Activated CD8-positive, alpha-beta memory T cell treated with anti-CD3 and anti-CD28 coated beads, Interleukin-2, amount 50 U/mL, for 4 hours (primary cell): ENCODE measurements at regions not wholly inside any gene's neighbourhood (a gene's known extent, or its start where the extent isn't known, plus 50 kb on each side); places are given as distances from the start of the nearest gene placed in this dataset.

Source experiments
- DNase-seq: peaks from one replicate; pipeline ENCODE4 v3.0.0-alpha.2; 2020

DNA sequence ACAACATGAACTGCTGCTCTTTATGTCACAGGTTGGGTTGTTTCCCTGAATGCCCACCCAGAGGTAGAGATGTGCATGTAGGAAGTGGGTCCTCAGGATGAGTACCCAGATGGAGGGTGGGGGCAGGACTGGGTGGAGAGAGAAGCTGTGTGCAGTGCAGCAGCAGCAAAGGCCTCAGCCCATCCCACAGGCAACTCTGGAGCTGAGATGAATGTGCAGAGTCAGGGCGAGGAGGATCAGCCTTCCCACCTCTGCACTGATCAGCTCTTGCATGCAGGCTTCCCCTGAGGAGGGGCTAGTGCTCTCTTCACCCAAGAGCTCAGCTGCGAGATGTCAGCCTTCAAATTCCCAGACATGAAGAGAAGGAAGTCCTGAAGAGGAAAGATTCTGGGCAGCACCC, 326.2 kb upstream of the RAB6C start:
- no peak for DNase-seq

GRCh38 chr2:129654331-129654730, 325.1 kb upstream of the RAB6C start:
- no peak for DNase-seq

- no peak for DNase-seq
Measured at GRCh38 chr2:129656081-129656598, 323.3 kb upstream of the RAB6C start.

GRCh38 chr2:129658430-129658829, 321.0 kb upstream of the RAB6C start:
- no peak for DNase-seq

DNA sequence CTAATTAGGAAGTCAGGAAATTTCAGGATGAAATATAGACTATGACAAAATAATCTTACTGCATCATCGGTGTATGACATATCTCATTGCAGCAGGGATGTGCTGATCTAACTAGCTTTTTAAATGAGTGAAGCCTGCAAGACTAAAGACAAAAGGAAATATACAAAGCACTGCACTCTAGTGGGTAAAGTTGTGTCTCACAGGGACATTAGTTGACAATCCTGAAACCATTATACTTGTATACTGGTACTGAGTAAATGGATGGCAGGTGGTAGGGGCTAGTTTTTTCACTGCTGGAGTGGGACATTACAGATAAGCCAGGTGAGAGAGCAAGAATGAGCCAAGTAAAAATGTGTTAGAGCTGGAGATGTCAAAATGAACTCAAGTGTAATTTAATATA, 317.5 kb upstream of the RAB6C start:
- no peak for DNase-seq

DNA sequence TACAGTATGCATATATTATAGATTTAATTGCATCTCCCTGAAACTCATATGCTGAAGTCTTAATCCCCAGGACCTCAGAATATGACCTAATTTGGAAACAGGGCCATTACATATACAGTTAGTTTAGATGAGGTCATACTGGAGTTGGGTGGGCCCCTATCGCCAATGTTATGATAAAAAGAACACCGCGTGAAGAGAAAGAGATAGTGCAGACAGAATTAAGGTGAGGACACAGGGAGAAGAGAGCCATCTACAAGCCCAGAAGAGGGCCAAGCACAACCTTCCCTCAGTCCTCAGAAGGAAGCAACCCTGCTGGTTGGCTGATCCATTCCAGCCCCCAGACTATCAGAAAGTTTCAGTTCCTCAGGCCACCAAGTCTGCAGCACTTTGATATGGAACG, 311.9 kb upstream of the RAB6C start:
- no peak for DNase-seq

DNA sequence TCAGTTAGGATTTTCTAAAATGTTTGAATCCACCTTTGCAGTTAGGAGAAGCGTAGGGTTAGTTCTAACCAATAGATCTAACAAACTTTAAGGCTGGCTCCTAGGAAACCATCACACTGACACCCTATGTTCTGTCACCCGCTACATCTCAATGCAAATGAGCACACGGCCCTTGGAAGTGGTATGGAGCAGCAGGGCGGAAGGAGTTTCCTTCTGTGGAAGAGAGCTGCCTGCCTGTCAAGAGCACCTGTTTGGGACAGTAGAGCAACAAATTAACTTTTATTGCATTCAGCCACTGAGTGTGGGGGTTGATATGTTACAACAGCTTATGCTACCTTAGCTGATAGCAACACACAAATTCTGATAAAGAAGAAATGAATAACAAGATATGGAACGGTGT, 306.9 kb upstream of the RAB6C start:
- DNase-seq = no peak

- DNase-seq = no peak
Measured at GRCh38 chr2:129673234-129673633, 306.2 kb upstream of the RAB6C start.

GRCh38 chr2:129673847-129674711, 305.4 kb upstream of the RAB6C start:
- no peak for DNase-seq

DNA sequence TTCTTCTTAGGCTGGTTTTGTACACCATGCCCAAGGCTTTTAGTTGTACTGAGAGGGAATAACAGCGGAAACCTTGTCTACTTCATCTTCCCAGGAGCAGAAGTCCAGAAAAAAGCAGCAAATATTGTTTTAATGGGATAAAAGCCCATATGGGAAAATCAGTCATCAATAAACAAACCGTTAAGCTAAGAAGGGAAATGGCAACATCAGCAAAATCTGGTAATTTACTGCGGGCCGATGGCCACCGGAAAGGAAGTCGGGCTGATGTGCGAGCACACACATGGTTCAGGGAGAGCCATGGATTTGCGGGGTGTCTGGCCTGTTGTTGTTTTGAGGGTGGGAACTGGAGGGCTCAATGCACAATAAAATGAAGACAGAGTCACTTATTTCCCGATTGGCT, 300.7 kb upstream of the RAB6C start:
- no peak for DNase-seq

DNA sequence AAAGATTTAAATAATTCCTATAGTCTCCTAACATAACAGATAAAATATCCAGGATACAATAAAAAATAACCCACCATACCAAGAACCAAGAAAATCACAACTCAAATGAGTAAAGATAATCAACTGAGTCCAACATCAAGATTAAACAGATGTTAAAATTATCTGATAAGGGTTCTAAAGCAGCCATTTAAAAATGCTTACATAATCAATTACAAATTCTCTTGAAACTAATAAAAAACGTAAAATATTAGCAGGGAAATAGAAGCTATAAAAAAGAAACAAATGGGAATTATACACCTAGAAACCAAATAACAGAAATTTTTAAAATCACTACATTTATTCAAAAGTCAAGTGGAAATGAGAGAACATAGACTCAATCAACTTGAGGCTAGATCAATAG, 297.7 kb upstream of the RAB6C start:
- DNase-seq = no peak

DNA sequence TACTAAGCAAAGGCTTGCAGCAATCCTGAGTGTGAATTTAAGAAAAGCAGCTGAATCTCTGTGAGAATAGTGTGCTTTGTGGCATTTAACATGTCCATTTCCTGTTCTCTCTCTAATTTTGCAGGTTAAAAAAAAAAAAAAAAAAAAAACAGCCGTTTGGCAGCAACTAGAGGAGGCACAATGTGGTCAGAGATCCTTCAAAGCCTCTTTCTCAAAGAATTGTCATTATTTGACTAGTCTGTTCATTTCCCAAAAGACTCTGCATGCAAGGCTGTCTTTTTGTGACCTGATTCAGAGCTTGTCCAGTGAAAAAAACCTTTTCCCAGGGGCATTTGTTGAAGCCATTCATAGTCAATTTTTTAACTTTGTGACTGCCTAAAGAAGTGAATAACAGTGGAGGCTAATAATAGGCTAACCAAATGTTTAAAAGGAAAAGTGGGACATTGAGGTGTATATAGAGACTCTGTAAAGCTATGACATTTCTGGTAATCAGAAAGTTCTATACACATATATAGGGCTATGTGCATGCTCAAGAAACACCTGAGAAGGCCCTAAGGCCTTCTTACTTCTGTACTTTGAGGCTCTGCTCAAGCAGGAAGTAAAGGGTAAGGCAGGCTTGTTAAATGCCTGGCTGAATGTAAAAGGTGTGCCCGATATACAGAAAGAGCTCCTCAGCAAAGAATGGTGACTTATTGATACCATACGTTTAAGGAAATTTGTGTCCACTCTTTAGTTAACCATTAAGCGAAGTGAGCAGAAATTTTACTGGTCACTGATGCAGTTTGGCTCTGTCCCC, 289.6 kb upstream of the RAB6C start:
- DNase-seq = no peak

DNA sequence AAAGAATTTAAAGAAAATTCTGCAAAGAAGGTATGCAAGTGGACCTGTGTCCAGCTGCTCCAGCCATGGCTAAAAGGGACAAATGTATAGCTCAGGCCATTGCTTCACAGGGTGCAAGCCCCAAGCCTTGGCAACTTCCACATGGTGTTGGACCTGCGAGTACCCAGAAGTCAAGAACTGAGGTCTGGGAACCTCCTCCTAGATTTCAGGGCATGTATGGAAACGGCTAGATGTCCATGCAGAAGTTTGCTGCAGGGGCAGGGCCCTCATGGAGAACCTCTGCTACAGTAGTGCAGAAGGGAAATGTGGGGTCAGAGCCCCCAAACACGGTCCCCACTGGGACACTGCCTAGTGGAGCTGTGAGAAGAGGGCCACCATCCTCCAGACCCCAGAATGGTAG, 284.0 kb upstream of the RAB6C start:
- DNase-seq = no peak

DNA sequence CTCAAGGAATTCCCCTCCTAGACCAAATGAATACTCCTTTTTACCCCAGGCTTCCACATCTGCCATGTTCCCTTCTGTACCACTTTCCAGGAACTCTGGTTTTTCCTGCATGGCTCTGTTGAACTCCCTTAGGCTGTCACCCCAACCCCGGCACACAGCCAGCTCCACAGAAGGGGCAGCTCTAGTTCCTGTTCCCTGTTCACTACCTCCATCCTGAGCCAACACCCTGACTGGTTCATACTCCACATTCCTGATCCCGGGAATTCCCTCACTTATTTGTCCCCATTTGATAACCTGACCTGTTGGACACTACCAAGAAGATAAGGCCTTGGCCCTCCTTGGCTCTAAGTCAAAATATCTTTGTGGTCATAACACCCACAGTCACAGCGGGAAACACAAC, 280.9 kb upstream of the RAB6C start:
- DNase-seq = no peak

DNA sequence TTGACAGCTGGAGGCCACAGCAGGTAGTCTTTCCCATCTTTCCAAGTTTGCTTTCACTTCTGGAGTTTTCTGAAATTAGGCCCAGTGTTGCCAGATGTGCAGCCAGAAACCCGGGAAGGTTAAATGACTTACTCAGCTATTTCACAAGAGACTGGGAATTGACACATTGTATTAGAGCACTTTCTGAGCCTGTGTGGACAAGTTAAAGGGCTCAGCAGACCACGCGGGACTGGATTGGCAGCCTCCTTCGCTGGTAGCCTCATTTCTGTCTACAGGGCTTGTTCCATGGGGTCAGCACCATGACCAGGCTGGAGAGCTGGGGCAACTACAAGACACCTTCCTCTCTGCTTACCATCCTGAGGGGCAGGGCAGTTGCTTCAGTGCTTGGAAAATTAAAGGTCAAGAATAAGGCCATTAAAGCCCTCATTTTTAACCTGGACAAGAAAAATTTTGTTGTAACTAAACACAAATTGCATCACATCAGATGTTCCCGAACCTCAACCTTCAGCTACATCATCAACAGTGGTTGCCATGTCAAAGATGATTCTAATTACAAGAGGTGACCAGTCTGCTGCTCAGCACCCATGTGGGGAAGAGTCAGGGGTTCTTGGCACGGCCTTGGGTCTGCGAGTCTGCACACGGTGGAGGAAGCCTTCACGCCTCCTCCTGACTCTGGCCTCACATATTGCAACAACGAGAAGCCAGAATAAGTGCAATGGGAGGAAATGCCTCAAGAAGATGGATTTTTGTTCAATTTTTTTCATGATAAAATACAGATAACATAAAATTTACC, 279.5 kb upstream of the RAB6C start:
- no peak for DNase-seq

DNA sequence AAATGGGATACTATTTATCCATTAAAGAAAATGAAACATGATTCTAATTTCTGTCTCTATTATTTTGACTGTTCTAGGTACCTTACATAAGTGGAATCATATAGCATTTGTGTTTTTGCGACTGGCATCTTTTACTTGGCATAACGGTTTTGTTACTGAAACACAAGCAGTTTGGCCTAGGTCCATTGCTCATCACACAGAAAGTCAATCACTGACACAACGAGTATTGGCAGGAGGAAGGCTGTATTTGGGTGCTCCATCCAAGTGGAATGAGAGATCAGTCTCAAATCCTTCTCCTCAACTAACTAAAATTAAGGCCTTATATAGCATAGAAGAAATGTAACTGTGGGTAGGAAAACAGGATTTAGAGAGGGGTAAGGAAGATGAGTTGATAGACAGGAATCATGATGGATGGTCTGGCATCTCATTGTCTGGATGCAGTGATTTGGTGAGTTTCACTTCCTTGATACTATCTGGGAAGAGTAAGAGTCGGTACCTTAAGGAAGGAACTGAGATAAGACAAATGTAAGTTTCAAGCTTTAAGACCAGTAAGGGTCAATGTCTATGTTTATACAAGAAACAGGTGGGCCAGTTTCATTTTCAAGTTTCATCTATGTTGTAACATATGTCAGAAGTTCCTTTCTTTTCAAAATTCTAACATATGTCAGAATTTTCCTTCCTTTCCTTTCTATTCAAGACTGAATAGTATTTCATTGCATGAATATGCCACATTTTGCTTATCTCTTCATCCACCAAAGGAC, 276.9 kb upstream of the RAB6C start:
- DNase-seq = no peak

DNA sequence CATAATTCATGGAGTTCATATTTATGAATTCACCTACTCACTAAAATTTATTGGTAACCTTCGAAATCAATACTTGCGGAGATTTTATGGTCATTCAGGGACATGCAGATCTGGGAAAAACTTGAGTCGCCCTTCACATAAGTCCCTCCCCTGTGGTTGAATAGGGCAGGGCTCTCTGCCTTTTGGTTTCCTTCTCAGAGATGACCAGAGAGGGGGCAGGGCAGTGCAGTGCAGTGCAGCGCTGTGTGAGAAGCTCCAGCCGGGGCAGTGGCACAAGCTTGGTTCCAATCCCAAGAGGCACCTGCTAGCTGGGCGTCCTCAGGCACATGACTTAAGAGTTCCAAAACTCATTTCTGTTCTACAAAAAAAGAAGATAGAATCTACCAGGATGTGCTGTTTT, 274.4 kb upstream of the RAB6C start:
- no peak for DNase-seq

GRCh38 chr2:129707800-129708199, 271.7 kb upstream of the RAB6C start:
- no peak for DNase-seq

DNA sequence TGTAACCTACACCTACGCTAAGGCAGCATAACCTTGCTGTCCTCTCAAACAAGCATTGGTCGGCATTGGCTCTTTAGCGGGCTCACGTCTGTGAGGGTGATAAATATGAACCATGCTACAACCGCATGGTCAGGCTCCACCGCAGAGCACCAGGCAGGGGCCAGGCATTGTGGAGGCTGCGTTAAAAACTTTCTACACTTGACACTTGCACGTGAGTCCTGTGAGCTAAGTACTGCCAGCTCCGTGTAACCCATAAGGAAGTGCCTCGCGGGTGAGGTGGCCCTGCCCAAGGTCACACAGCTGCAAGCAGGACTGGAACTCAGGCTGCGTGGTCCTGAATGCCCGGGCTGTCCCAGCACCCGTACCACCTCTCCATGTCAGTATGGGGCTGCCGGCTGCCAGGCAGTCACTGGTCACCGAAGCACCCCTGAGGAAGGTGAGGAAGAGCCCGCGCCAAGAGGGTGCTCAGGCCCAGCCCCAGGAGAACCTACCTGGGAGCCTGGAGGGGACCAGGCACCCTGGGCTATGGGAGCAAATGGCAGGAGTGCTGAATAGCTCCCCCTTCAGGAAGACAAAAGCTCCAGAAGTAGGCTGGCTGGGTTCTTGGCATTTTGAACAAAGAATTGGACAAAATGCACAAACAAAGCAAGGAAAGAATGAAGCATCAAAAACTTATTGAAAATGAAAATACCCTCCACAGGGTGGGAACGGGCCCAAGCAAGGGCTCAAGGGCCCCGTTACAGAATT, 271.1 kb upstream of the RAB6C start:
- no peak for DNase-seq

DNA sequence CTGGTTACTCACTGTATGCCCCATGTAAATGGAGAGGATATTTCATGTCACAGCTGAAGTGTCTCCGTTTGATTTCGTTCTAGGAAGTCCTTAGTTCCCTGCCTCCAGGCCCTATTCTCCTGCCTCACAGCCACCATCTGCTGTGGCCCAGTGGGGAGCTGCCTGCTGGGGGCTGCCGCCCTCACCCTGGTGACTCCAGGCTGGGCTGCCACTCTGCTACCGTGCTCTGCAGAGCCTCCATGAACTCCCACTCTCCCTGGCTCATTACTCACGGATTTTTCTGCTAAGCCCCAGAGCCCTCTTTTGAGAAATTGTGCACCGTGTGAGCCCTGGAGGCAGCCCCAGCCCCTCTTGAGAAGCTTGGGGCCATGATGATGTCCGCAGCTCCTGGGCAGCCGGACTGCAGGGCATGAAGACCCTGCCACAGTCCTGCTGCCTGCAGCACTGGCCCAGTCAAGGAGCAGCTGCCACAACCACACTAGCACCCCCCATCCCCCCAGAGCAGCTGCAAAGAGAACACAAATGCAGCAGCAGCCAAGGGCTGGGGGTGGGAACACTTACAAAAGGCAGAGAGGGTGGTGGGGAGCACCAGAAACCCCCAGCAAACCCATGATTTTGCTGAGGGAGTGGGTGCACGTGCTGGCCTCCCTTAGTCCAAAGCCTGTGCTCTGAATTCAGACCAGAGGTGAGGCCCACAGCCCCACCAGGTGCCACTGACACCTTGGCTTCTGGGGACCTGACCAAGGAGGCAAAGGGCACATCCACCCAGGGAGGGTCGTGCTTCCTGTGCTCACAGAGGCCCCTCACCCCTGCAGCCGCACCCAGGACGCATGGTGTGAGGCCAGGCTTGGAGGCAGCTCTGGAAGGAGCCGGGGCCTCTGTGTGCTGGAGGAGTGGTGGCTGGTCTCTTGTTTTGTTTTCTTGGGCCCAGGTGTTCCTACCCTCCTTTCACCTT, 270.2 kb upstream of the RAB6C start:
- no peak for DNase-seq
